Panc1 (cell line): ENCODE measurements at regions not wholly inside any gene's neighbourhood (a gene's known extent, or its start where the extent isn't known, plus 50 kb on each side); places are given as distances from the start of the nearest gene placed in this dataset.

Experiments used
- ATAC-seq: fragments of 200-7000 bp; cut with Tn5 transposase; 2 replicates; pipeline ENCODE4 v1.9.1; 2020; ENCODE audit warnings: mild to moderate bottlenecking, moderate library complexity
- BruUV-seq: library from RNA; stranded (reverse); fragments of 400-500 nt; replicated peaks from 2 replicates; lab custom pipeline; 2021; lab: Mats Ljungman, UMichigan
- CTCF ChIA-PET: fragments of 300-600 bp; sonication (Branson Sonifier 250); formaldehyde crosslinking; loops from one replicate; lab custom pipeline; 2022; ENCODE audit warnings: antibody characterized with exemption; lab: Charles Lee
- POLR2A ChIA-PET: fragments of 300-600 bp; sonication (Branson Sonifier 250); formaldehyde crosslinking; loops from one replicate; lab custom pipeline; 2022; ENCODE audit warnings: antibody characterized with exemption; lab: Charles Lee
- DNase-seq: peaks from one replicate; pipeline ENCODE4 v3.0.0-alpha.2; 2010; ENCODE audit warnings: low read depth, low spot score
- H3K27ac ChIP-seq: 2 replicates; pipeline ENCODE4 v1.5.1; 2011; ENCODE audit warnings: mild to moderate bottlenecking, low read length, inconsistent platforms
- H3K27me3 ChIP-seq: fragments of 200-500 bp; sonication (Bioruptor generic); 2 replicates; pipeline ENCODE4 v1.6.0; 2014; ENCODE audit warnings: low read length, inconsistent platforms; ENCODE audit not compliant: control insufficient read depth, insufficient read depth
- H3K36me3 ChIP-seq: fragments of 200-500 bp; sonication (Bioruptor generic); 2 replicates; pipeline ENCODE4 v1.5.1; 2014; ENCODE audit warnings: inconsistent platforms, mild to moderate bottlenecking, low read length, moderate library complexity; ENCODE audit not compliant: control insufficient read depth, insufficient read depth
- H3K4me1 ChIP-seq: 2 replicates; pipeline ENCODE4 v1.5.1; 2011; ENCODE audit warnings: inconsistent platforms, mild to moderate bottlenecking, low read length, moderate library complexity; ENCODE audit not compliant: control insufficient read depth, insufficient read depth
- H3K4me3 ChIP-seq, 2 experiments: 2 replicates each; pipeline ENCODE4 v1.5.1; 2011 to 2012; ENCODE audit warnings: low read depth in 2 of 2, low read length in 2 of 2, mild to moderate bottlenecking in 2 of 2, inconsistent platforms in 1 of 2, moderate library complexity in 1 of 2
- H3K9me3 ChIP-seq: fragments of 200-500 bp; sonication (Bioruptor generic); 2 replicates; pipeline ENCODE4 v1.5.1; 2014; ENCODE audit warnings: low read depth, mild to moderate bottlenecking, inconsistent platforms, low read length, moderate library complexity; ENCODE audit not compliant: control insufficient read depth, insufficient read depth
- CTCF ChIP-seq: fragments of 450-650 bp; IDR thresholded peaks from 2 replicates; pipeline ENCODE4 v1.5.1; 2017; ENCODE audit warnings: mild to moderate bottlenecking
- POLR2AphosphoS5 ChIP-seq: IDR thresholded peaks from 2 replicates; pipeline ENCODE4 v1.6.1; 2012; ENCODE audit warnings: mild to moderate bottlenecking, low read depth, low read length, moderate library complexity
- REST ChIP-seq, 2 experiments: IDR thresholded peaks; 2 replicates each; pipeline ENCODE4 v1.6.1; 2011 to 2012; ENCODE audit warnings: low read depth in 2 of 2, control low read depth in 1 of 2, low read length in 1 of 2, mild to moderate bottlenecking in 1 of 2, moderate library complexity in 1 of 2; ENCODE audit not compliant: insufficient read depth in 1 of 2
- SIN3A ChIP-seq: IDR thresholded peaks from 2 replicates; pipeline ENCODE4 v1.6.1; 2012; ENCODE audit warnings: low read depth, mild to moderate bottlenecking, low read length, moderate library complexity, borderline replicate concordance; ENCODE audit not compliant: insufficient read depth
- TCF7L2 ChIP-seq: IDR thresholded peaks from 2 replicates; pipeline ENCODE4 v1.6.1; 2011; ENCODE audit warnings: mild to moderate bottlenecking, low read depth, low read length, inconsistent platforms
- in situ Hi-C: cut with HindIII; loops from 2 replicates; pipeline ENCODE4 v1.10.0; 2016; ENCODE audit warnings: low sequenced_read_pairs, low pct_unique_long_range_greater_than_20kb
- intact Hi-C: fragments of 100-400 bp; cut with micrococcal nuclease; formaldehyde crosslinking; loops from one replicate; pipeline ENCODE4 v1.10.0; 2022; ENCODE audit not compliant: unreplicated experiment

- ATAC-seq (no peak), DNase-seq (no peak)
- peaks cover 93% of the 10 kb centered on the region for H3K4me1 ChIP-seq
- H3K9me3 ChIP-seq: no peaks in the 10 kb centered on the region
- ChIA-PET CTCF (interaction anchor here (0.7 kb wide), 1 partner anchor 34 kb away, joined by 3 read pairs; no protein-coding TSS in a partner anchor), POLR2A (no interaction called here)
- H3K27me3 ChIP-seq: no peaks in the 10 kb centered on the region
- TF ChIP-seq TCF7L2: no peak
- TF ChIP-seq POLR2AphosphoS5: no peak
- TF ChIP-seq CTCF: no peak
- TF ChIP-seq SIN3A: no peak
- no peak for TF ChIP-seq REST (IDR thresholded peaks at IDR 0.05; ENCODE audit: insufficient read depth in 1 of 2, low read depth in 2 of 2, low read length in 1 of 2)
- BruUV-seq: no TSS peak
- peaks cover 2% of the 10 kb centered on the region for H3K36me3 ChIP-seq
- H3K27ac ChIP-seq: peak overlapping the region; percentile 99
- H3K4me3 ChIP-seq: no peak overlapping the region
- intact Hi-C loops (no loop called here), in situ Hi-C loops (no loop called here)
These were observed 173.8 kb downstream of the SEC14L1 start for GRCh38 chr17:77314601-77315000.

- Histone ChIP-seq H3K4me1 (peaks cover 91% of the 10 kb centered on the region), H3K9me3 (no peaks in the 10 kb centered on the region), H3K36me3 (peaks cover 2% of the 10 kb centered on the region), H3K27me3 (no peaks in the 10 kb centered on the region), H3K4me3 (no peak overlapping the region), H3K27ac (peak overlapping the region; percentile 99)
- DNase-seq (no peak), ATAC-seq (no peak)
- POLR2A ChIA-PET: no interaction called here
- CTCF ChIA-PET: interaction anchor here (0.7 kb wide), 1 partner anchor 227 kb away, joined by 4 read pairs; no protein-coding TSS in a partner anchor
- intact Hi-C loops (loop anchor here (5.0 kb wide), 1 partner anchor 33 kb away; no protein-coding TSS in a partner anchor), in situ Hi-C loops (no loop called here)
- no peak for TF ChIP-seq TCF7L2
- TF ChIP-seq POLR2AphosphoS5: no peak
- TF ChIP-seq CTCF: no peak
- no peak for TF ChIP-seq REST (IDR thresholded peaks at IDR 0.05; ENCODE audit: insufficient read depth in 1 of 2, low read depth in 2 of 2, low read length in 1 of 2)
- TF ChIP-seq SIN3A: no peak
- BruUV-seq: no TSS peak
These were observed 174.2 kb downstream of the SEC14L1 start for GRCh38 chr17:77315010-77315409.
